22Rv1 (cell line): ENCODE measurements at regions not wholly inside any gene's neighbourhood (a gene's known extent, or its start where the extent isn't known, plus 50 kb on each side); places are given as distances from the start of the nearest gene placed in this dataset.

Experiments used
- CTCF ChIP-seq: fragments of 450-650 bp; IDR thresholded peaks from 2 replicates; pipeline ENCODE4 v1.5.1; 2017; ENCODE audit warnings: mild to moderate bottlenecking
- ZFX ChIP-seq: fragments of 450-650 bp; IDR thresholded peaks from 2 replicates; pipeline ENCODE4 v1.6.1; 2017; ENCODE audit warnings: antibody characterized with exemption, borderline replicate concordance

DNA sequence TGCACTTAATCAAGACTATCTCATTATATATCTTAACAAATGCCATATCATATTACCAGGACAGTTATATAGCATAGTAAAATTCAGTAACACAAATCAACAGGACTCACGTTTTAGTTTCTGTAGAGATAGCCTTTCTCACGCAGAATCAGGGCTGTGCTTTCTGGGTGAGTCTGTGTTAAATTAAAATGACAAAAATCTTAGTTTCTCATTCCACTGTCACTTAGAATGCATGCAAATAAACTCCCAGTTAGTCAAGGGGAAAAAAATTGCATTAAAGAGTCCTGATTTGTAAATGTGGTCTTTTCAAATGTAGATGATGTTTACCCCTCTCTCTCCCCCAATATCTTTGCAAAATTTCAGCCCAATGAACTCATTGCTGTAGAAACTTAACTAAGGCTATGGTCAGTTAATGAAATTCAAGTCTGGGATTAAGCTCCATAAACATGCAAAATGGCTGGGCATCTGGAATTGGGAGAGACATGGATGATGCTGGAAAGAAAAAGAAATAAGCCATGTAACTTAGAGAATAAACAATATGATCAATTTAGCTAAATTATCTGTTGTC lies 77.8 kb upstream of the MGAT4C start:
- TF ChIP-seq CTCF (no peak), ZFX (no peak)
